Heart right ventricle (tissue), 16 donors: ENCODE measurements at regions not wholly inside any gene's neighbourhood (a gene's known extent, or its start where the extent isn't known, plus 50 kb on each side); places are given as distances from the start of the nearest gene placed in this dataset.

Experiments used
- ATAC-seq, 8 donors: fragments of 200-7000 bp; cut with Tn5 transposase; one replicate each; pipeline ENCODE4 v1.9.1; 2020; ENCODE audit warnings: mild to moderate bottlenecking in 8 of 8, moderate library complexity in 8 of 8, moderate number of reproducible peaks in 1 of 8
- DNase-seq, 2 donors: peaks; one replicate each; pipeline ENCODE4 v3.0.0-alpha.2; 2020
- H3K27ac ChIP-seq, 10 donors: fragments of 200-600 bp; sonication (generic) in 2 of 10; one replicate each; pipeline versions ENCODE4 v1.5.0 to v1.8.0; 2020 to 2022; ENCODE audit warnings: mild to moderate bottlenecking in 3 of 10
- H3K27me3 ChIP-seq, 7 donors: fragments of 200-600 bp; one replicate each; pipeline ENCODE4 v1.8.0; 2021 to 2022; ENCODE audit warnings: mild to moderate bottlenecking in 2 of 7
- H3K36me3 ChIP-seq, 9 donors: fragments of 200-600 bp; sonication (generic) in 1 of 9; one replicate each; pipeline versions ENCODE4 v1.5.0 to v1.8.0; 2020 to 2022; ENCODE audit warnings: mild to moderate bottlenecking in 2 of 9
- H3K4me1 ChIP-seq, 9 donors: fragments of 200-600 bp; sonication (generic) in 1 of 9; one replicate each; pipeline versions ENCODE4 v1.5.0 to v1.8.0; 2020 to 2022; ENCODE audit warnings: mild to moderate bottlenecking in 4 of 9
- H3K4me3 ChIP-seq, 10 donors: fragments of 200-600 bp; sonication (generic) in 2 of 10; one replicate each; pipeline versions ENCODE4 v1.5.0 to v1.8.0; 2020 to 2022; ENCODE audit warnings: mild to moderate bottlenecking in 7 of 10, moderate library complexity in 2 of 10
- H3K9me3 ChIP-seq, 11 donors: fragments of 200-600 bp in 10 of 11; sonication (generic) in 2 of 11; one replicate each; pipeline versions ENCODE4 v1.5.0 to v1.8.0; 2013 to 2022; ENCODE audit warnings: mild to moderate bottlenecking in 2 of 11, control low read depth in 1 of 11, moderate library complexity in 1 of 11
- WGBS, 2 donors: extraction: QIAGEN DNeasy Blood & Tissue Kit; methylation state at CpG; one replicate each; pipeline ENCODE4 v1.1.7; 2013; ENCODE audit warnings: inconsistent platforms in 1 of 2; 5-methylcytosine and 5-hydroxymethylcytosine counted together
- intact Hi-C, 10 donors: fragments of 100-400 bp; cut with DNase I; formaldehyde crosslinking; loops; one replicate each; pipeline versions ENCODE4 v1.11.1 to v1.14.2; 2022
- TF ChIP-seq, protein P1 (sequence below), 9 donors: fragments of 200-600 bp; sonication (generic) in 2 of 9; IDR thresholded peaks; one replicate each; pipeline versions ENCODE4 v1.5.0 to v1.8.0; 2021 to 2022; ENCODE audit warnings: antibody characterized with exemption in 9 of 9, mild to moderate bottlenecking in 5 of 9, moderate library complexity in 1 of 9
- donor health status: Arrhythmogenic right ventricular cardiomyopathy.
- donor health status: ischemic (EF 13 %, LVEDD 7.1; RV severe dilation, severe dysfunction).
- donor health status: healthy with polysubstance abuse.
- donor health status: DM: no; HTN: yes; CAD: no.
- donor health status: DM: no; HTN: no; CAD: no.
- donor health status: ischemic (EF 25% LVEDD 6.9; RV normal size, moderate dysfunction).
- donor health status: ischemic (EF 25% LVEDD 5.7; RV mildly dilated, moderate dysfunction).
- donor health status: healthy.
- donor health status: DM: yes; HTN: yes; CAD: no.
- donor health status: Ischemic cardiomyopathy.
- donor health status: ischemic (EF 35%, LVEDD 5.7; RV mildly dilated, moderate dysfunction).
- donor health status: nonischemic (EF 11% LVEDD 7.7; RV severe dilation, severe dysfunction).
- donor health status: DM: yes; HTN: yes; CAD: no.
- donor health status: PGD.
- donor health status: ischemic (EF 29% LVEDD 5.4; RV normal size, mild dysfunction).
- donor health status: nonischemic (EF 23%, LVEDD 6.1; RV moderate dilation, normal function).

DNA sequence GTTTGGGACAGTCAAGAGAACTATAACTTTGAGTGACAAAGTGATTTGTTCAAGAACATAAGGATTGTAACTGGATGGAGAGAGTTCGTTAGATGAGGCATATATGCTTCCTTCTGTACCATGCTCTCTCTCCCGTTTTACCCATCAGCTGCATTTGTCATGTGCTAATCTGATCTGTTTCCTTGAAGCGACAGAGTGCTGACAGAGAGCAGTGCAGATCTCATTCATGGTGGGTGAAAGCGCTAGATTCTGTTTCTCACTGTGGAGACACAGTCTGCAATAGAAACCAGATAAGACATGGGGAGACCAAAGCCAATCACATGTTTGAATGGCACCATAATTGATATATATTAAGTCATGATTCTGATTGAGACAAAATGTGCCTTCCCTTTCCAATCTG lies 456.6 kb upstream of the CELF4 start:
- TF ChIP-seq, protein P1, sequence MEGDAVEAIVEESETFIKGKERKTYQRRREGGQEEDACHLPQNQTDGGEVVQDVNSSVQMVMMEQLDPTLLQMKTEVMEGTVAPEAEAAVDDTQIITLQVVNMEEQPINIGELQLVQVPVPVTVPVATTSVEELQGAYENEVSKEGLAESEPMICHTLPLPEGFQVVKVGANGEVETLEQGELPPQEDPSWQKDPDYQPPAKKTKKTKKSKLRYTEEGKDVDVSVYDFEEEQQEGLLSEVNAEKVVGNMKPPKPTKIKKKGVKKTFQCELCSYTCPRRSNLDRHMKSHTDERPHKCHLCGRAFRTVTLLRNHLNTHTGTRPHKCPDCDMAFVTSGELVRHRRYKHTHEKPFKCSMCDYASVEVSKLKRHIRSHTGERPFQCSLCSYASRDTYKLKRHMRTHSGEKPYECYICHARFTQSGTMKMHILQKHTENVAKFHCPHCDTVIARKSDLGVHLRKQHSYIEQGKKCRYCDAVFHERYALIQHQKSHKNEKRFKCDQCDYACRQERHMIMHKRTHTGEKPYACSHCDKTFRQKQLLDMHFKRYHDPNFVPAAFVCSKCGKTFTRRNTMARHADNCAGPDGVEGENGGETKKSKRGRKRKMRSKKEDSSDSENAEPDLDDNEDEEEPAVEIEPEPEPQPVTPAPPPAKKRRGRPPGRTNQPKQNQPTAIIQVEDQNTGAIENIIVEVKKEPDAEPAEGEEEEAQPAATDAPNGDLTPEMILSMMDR (IDR thresholded peaks at IDR 0.05) = no peak
- Histone ChIP-seq H3K27me3 (no peaks in the 10 kb centered on the region), H3K9me3 (no peaks in the 10 kb centered on the region), H3K4me1 (no peaks in the 10 kb centered on the region), H3K36me3 (no peaks in the 10 kb centered on the region), H3K27ac (no peak overlapping the region), H3K4me3 (no peak overlapping the region)
- DNase-seq = no peak
- 21 to 25% methylated on average over 4 of the region's 4 CpGs for WGBS, 2 donors
- ATAC-seq = no peak
- intact Hi-C loops = no loop called here

DNA sequence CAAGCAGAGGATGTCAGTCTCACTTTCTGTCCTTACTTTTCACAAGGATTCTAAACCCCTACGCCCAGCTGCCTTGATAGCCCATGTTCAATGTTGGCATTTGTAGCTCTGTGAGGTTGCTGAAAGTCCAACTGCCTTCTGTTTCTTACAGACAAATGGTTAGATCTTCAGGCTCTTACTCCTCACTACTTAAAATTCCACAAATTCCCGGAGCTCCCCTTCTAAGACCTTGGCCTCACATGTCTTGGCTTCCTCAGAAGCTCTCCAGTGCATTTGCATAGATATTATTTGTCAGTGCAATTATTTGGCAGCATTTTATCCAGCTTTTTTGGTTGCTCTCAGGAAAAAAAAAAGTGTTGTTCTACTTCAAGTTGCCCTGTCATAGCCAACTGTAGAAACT lies 453.7 kb upstream of the CELF4 start:
- Histone ChIP-seq H3K36me3 (no peaks in the 10 kb centered on the region), H3K4me3 (no peak overlapping the region), H3K9me3 (peaks cover 0 to 15% (median 0%) of the 10 kb centered on the region in 11 donors), H3K27ac (no peak overlapping the region), H3K4me1 (no peaks in the 10 kb centered on the region), H3K27me3 (no peaks in the 10 kb centered on the region)
- ATAC-seq (no peak), DNase-seq (no peak)
- intact Hi-C loops = no loop called here
- WGBS, 2 donors = 27 to 39% methylated on average over 2 of the region's 2 CpGs
- TF ChIP-seq, protein P1 (IDR thresholded peaks at IDR 0.05) = no peak

DNA sequence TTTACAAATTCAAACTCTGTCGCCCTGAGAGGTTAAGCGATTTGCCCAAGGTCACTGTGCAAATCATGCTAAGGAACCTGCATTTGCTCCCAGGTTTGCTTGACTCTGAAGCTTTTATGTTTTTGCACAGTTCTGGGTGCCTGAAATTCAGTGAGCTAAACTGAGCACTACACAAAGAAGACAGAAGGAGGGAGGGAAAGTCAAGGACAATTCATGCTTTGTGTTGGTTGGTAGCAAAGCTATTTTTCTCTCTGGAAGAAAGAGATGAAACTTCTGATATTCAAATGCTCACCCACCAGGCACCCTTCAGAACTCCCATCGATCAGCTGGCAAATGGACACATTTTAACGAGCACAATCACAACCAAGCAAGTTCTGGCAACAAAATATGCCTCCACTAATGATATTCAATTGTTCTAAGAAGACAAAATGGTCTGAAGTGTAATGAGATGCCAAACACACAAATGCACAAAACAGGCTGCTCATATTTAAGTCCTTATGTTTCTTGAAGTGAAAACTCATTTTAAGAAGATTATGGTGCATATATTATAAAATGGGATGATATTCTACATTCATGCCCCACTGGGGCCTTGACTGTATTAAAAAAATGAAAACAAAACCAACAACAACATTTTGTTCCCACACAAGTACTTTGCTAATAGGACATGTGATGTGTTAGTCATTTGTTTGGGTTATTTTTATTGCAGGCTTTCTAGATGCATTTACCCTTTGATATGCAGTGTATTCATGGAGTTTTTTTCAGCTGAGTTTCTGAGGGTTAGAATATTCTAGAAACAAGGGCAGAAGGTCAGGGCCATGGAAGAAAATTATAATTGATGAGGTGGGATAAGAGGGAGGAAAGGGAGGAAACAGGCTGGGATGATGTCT lies 445.6 kb upstream of the CELF4 start:
- Histone ChIP-seq H3K27me3 (no peaks in the 10 kb centered on the region), H3K9me3 (peaks cover 0 to 8% (median 0%) of the 10 kb centered on the region in 11 donors), H3K27ac (no peak overlapping the region), H3K36me3 (no peaks in the 10 kb centered on the region), H3K4me3 (no peak overlapping the region), H3K4me1 (no peaks in the 10 kb centered on the region)
- 78% methylated on average over 4 of the region's 4 CpGs for WGBS, 2 donors
- DNase-seq = no peak
- ATAC-seq = no peak
- intact Hi-C loops = no loop called here
- TF ChIP-seq, protein P1 (IDR thresholded peaks at IDR 0.05) = no peak

DNA sequence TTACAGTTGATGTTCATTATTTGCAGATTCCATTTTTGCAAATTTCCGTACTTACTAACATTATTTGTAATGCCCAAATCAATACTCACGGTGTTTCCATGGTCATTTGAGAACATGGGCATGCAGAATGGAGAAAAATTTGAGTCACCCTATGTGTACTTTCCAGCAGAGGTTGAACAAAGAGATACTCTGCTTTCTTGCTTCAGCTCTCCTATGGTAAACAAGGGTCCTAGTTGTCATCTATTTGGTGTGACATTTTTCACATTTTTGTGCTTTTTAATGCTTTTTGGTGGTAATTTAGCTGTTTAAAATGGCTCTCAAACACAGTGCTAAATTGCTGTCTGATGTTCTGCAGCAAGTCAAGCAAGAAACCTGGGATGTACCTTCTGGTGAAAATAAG lies 444.4 kb upstream of the CELF4 start:
- TF ChIP-seq, protein P1 (IDR thresholded peaks at IDR 0.05) = no peak
- intact Hi-C loops = no loop called here
- DNase-seq (no peak), ATAC-seq (no peak)
- no peak overlapping the region for H3K4me3 ChIP-seq
- no peaks in the 10 kb centered on the region for H3K4me1 ChIP-seq
- H3K27me3 ChIP-seq = no peaks in the 10 kb centered on the region
- WGBS, 2 donors = 79% methylated on average over 2 of the region's 2 CpGs
- no peaks in the 10 kb centered on the region for H3K36me3 ChIP-seq
- no peak overlapping the region for H3K27ac ChIP-seq
- peaks cover 0 to 2% (median 0%) of the 10 kb centered on the region in 11 donors for H3K9me3 ChIP-seq
